WTC11 (cell line): ENCODE measurements at regions not wholly inside any gene's neighbourhood (a gene's known extent, or its start where the extent isn't known, plus 50 kb on each side); places are given as distances from the start of the nearest gene placed in this dataset.
A peak's percentile ranks its signal among the peaks of the same experiment; 100 is the strongest.

Experiments used
- ATAC-seq: fragments of 200-7000 bp; cut with Tn5 transposase; 2 replicates; pipeline ENCODE4 v1.10.0; 2021; ENCODE audit warnings: mild to moderate bottlenecking, moderate library complexity
- CTCF ChIA-PET: fragments of 300-600 bp; sonication (Branson Sonifier 250); formaldehyde crosslinking; loops from one replicate; lab custom pipeline; 2021; ENCODE audit warnings: antibody characterized with exemption; lab: Charles Lee
- POLR2A ChIA-PET: fragments of 350-600 bp; sonication (Branson Sonifier 250); formaldehyde crosslinking; loops from one replicate; lab custom pipeline; 2021; ENCODE audit warnings: antibody characterized with exemption; lab: Charles Lee
- DNase-seq: peaks from one replicate; pipeline ENCODE4 v3.0.0; 2021; ENCODE audit warnings: low spot score
- H3K27ac Mint-ChIP-seq: 2 replicates; pipeline ENCODE4 v1.8.0; 2021; ENCODE audit warnings: mixed read lengths
- H3K27me3 Mint-ChIP-seq: 2 replicates; pipeline ENCODE4 v1.8.0; 2021; ENCODE audit warnings: low read depth, mild to moderate bottlenecking, moderate library complexity, mixed read lengths
- H3K36me3 Mint-ChIP-seq: 2 replicates; pipeline ENCODE4 v1.8.0; 2021; ENCODE audit warnings: mixed read lengths
- H3K4me1 Mint-ChIP-seq: 2 replicates; pipeline ENCODE4 v1.8.0; 2022; ENCODE audit warnings: mixed read lengths
- H3K4me3 Mint-ChIP-seq: 2 replicates; pipeline ENCODE4 v1.8.0; 2021; ENCODE audit warnings: mild to moderate bottlenecking, moderate library complexity, mixed read lengths
- H3K9me3 Mint-ChIP-seq: 2 replicates; pipeline ENCODE4 v1.8.0; 2021; ENCODE audit warnings: mixed read lengths
- CBFB ChIP-seq: sonication (generic); formaldehyde crosslinking; IDR thresholded peaks from 2 replicates; pipeline ENCODE4 v1.8.1; 2022; ENCODE audit warnings: mild to moderate bottlenecking, low read depth, missing genetic modification reagents
- CREM ChIP-seq: sonication (generic); formaldehyde crosslinking; IDR thresholded peaks from 2 replicates; pipeline ENCODE4 v1.8.1; 2022; ENCODE audit warnings: mild to moderate bottlenecking, missing genetic modification reagents, moderate library complexity
- FOXP1 ChIP-seq: sonication (generic); formaldehyde crosslinking; IDR thresholded peaks from 2 replicates; pipeline ENCODE4 v1.8.0; 2022; ENCODE audit warnings: missing genetic modification reagents, mild to moderate bottlenecking, moderate library complexity, borderline replicate concordance
- GABPB1 ChIP-seq: sonication (generic); formaldehyde crosslinking; IDR thresholded peaks from 2 replicates; pipeline ENCODE4 v1.8.1; 2023; ENCODE audit warnings: mild to moderate bottlenecking, missing genetic modification reagents
- GRHL2 ChIP-seq: fragments of 250-450 bp; sonication (Bioruptor Pico); IDR thresholded peaks from 2 replicates; pipeline ENCODE4 v1.8.0; 2022; ENCODE audit warnings: mild to moderate bottlenecking, moderate library complexity; ENCODE audit not compliant: insufficient replicate concordance, severe bottlenecking
- HMGA2 ChIP-seq: fragments of 250-450 bp; sonication (Bioruptor Pico); IDR thresholded peaks from 2 replicates; pipeline ENCODE4 v1.4.0; 2021; ENCODE audit warnings: mild to moderate bottlenecking, moderate library complexity
- JAZF1 ChIP-seq: fragments of 250-450 bp; sonication (Bioruptor Pico); IDR thresholded peaks from 2 replicates; pipeline ENCODE4 v1.9.0; 2021; ENCODE audit warnings: moderate library complexity, mild to moderate bottlenecking, inconsistent platforms
- JUN ChIP-seq: sonication (generic); formaldehyde crosslinking; IDR thresholded peaks from 2 replicates; pipeline ENCODE4 v1.8.0; 2023; ENCODE audit warnings: mild to moderate bottlenecking, missing genetic modification reagents
- MXD4 ChIP-seq: fragments of 250-450 bp; sonication (Bioruptor Pico); IDR thresholded peaks from 2 replicates; pipeline ENCODE4 v1.8.0; 2021; ENCODE audit warnings: mild to moderate bottlenecking, moderate library complexity, borderline replicate concordance
- TEAD1 ChIP-seq: sonication (generic); formaldehyde crosslinking; IDR thresholded peaks from 2 replicates; pipeline ENCODE4 v1.8.0; 2022; ENCODE audit warnings: mild to moderate bottlenecking, missing genetic modification reagents
- TEAD4 ChIP-seq: sonication (generic); formaldehyde crosslinking; IDR thresholded peaks from 2 replicates; pipeline ENCODE4 v1.8.0; 2022; ENCODE audit warnings: mild to moderate bottlenecking, missing genetic modification reagents
- ZNF138 ChIP-seq: sonication (generic); formaldehyde crosslinking; conservative IDR thresholded peaks from 2 replicates; pipeline ENCODE4 v1.8.1; 2022; ENCODE audit warnings: mild to moderate bottlenecking, moderate library complexity, missing genetic modification reagents
- ZNF317 ChIP-seq: sonication (generic); formaldehyde crosslinking; IDR thresholded peaks from 2 replicates; pipeline ENCODE4 v1.8.1; 2023; ENCODE audit warnings: low read depth, mild to moderate bottlenecking, moderate library complexity, missing genetic modification reagents, borderline replicate concordance
- ZNF416 ChIP-seq: fragments of 250-450 bp; sonication (Bioruptor Pico); IDR thresholded peaks from 2 replicates; pipeline ENCODE4 v1.9.0; 2021; ENCODE audit warnings: mild to moderate bottlenecking, inconsistent platforms
- ZNF423 ChIP-seq: fragments of 250-450 bp; sonication (Bioruptor Pico); IDR thresholded peaks from 2 replicates; pipeline ENCODE4 v2.1.2; 2022; ENCODE audit warnings: mild to moderate bottlenecking, moderate library complexity
- TF ChIP-seq, protein P1 (sequence below): sonication (generic); formaldehyde crosslinking; IDR thresholded peaks from 2 replicates; pipeline ENCODE4 v1.8.0; 2022; ENCODE audit warnings: mild to moderate bottlenecking, missing genetic modification reagents
- TF ChIP-seq, protein P2 (sequence below): sonication (generic); formaldehyde crosslinking; IDR thresholded peaks from 2 replicates; pipeline ENCODE4 v1.8.0; 2022; ENCODE audit warnings: mild to moderate bottlenecking, missing genetic modification reagents
- TF ChIP-seq, protein P3 (sequence below): fragments of 250-450 bp; sonication (Bioruptor Pico); IDR thresholded peaks from 2 replicates; pipeline ENCODE4 v1.8.0; 2021; ENCODE audit warnings: mild to moderate bottlenecking
- TF ChIP-seq, protein P4 (sequence below): sonication (generic); formaldehyde crosslinking; IDR thresholded peaks from 2 replicates; pipeline ENCODE4 v1.8.0; 2022; ENCODE audit warnings: mild to moderate bottlenecking, missing genetic modification reagents
- TF ChIP-seq, protein P5 (sequence below): fragments of 250-450 bp; sonication (Bioruptor Pico); IDR thresholded peaks from 2 replicates; pipeline ENCODE4 v1.9.0; 2021; ENCODE audit warnings: moderate library complexity, mild to moderate bottlenecking, inconsistent platforms, borderline replicate concordance
- TF ChIP-seq, protein P6 (sequence below): fragments of 250-450 bp; sonication (Bioruptor Pico); IDR thresholded peaks from 2 replicates; pipeline ENCODE4 v1.9.0; 2021; ENCODE audit warnings: mild to moderate bottlenecking

DNA sequence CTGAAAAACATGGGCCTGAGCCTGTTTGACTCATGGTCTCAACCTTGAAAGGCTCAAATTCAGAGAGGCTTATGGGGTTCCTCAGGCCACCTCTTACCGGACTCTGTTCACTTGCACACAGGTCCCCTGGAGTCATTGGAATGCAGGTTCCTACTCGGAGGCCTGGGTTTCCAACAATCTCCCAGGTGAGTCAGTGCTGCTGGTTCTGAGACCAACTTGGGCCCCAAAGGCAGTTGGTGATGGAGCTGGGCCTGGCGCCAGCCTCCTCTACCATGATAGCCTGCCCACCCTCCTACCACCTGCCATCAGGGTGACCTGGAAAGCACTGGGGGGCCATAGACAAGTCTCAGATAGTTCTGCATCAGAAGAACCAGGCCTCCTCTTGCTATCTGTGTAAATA is 188.4 kb downstream of the RGS3 start:
- Mint-ChIP-seq H3K36me3 (no peaks in the 10 kb centered on the region), H3K4me1 (peaks cover 18% of the 10 kb centered on the region), H3K27ac (no peak overlapping the region), H3K9me3 (no peaks in the 10 kb centered on the region)
- POLR2A ChIA-PET = no interaction called here
- TF ChIP-seq, protein P1, sequence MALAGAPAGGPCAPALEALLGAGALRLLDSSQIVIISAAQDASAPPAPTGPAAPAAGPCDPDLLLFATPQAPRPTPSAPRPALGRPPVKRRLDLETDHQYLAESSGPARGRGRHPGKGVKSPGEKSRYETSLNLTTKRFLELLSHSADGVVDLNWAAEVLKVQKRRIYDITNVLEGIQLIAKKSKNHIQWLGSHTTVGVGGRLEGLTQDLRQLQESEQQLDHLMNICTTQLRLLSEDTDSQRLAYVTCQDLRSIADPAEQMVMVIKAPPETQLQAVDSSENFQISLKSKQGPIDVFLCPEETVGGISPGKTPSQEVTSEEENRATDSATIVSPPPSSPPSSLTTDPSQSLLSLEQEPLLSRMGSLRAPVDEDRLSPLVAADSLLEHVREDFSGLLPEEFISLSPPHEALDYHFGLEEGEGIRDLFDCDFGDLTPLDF (CRISPR knock-in tag) = no peak
- TF ChIP-seq, protein P2, sequence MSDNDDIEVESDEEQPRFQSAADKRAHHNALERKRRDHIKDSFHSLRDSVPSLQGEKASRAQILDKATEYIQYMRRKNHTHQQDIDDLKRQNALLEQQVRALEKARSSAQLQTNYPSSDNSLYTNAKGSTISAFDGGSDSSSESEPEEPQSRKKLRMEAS = no peak
- TF ChIP-seq JUN (CRISPR knock-in tag) (no peak), ZNF423 (CRISPR knock-in tag) (no peak), CREM (CRISPR knock-in tag) (no peak), GABPB1 (no peak), ZNF416 (no peak), GRHL2 (CRISPR knock-in tag) (no peak), ZNF317 (no peak), CBFB (CRISPR knock-in tag) (no peak), ZNF138 (CRISPR knock-in tag) (no peak), FOXP1 (CRISPR knock-in tag) (no peak)
- TF ChIP-seq, protein P3, sequence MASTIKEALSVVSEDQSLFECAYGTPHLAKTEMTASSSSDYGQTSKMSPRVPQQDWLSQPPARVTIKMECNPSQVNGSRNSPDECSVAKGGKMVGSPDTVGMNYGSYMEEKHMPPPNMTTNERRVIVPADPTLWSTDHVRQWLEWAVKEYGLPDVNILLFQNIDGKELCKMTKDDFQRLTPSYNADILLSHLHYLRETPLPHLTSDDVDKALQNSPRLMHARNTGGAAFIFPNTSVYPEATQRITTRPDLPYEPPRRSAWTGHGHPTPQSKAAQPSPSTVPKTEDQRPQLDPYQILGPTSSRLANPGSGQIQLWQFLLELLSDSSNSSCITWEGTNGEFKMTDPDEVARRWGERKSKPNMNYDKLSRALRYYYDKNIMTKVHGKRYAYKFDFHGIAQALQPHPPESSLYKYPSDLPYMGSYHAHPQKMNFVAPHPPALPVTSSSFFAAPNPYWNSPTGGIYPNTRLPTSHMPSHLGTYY = no peak
- TF ChIP-seq, protein P4, sequence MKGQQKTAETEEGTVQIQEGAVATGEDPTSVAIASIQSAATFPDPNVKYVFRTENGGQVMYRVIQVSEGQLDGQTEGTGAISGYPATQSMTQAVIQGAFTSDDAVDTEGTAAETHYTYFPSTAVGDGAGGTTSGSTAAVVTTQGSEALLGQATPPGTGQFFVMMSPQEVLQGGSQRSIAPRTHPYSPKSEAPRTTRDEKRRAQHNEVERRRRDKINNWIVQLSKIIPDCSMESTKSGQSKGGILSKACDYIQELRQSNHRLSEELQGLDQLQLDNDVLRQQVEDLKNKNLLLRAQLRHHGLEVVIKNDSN = no peak
- TF ChIP-seq, all 79 proteins: peak for 0
- Mint-ChIP-seq H3K27me3 (peaks cover 55% of the 10 kb centered on the region), H3K4me3 (no peak overlapping the region)
- DNase-seq (no peak), ATAC-seq (no peak)
- CTCF ChIA-PET = interaction anchor here (0.9 to 11.3 kb wide), 3 partner anchors 57 to 503 kb away, joined by 3 to 962 read pairs (median 3); no protein-coding TSS in a partner anchor

DNA sequence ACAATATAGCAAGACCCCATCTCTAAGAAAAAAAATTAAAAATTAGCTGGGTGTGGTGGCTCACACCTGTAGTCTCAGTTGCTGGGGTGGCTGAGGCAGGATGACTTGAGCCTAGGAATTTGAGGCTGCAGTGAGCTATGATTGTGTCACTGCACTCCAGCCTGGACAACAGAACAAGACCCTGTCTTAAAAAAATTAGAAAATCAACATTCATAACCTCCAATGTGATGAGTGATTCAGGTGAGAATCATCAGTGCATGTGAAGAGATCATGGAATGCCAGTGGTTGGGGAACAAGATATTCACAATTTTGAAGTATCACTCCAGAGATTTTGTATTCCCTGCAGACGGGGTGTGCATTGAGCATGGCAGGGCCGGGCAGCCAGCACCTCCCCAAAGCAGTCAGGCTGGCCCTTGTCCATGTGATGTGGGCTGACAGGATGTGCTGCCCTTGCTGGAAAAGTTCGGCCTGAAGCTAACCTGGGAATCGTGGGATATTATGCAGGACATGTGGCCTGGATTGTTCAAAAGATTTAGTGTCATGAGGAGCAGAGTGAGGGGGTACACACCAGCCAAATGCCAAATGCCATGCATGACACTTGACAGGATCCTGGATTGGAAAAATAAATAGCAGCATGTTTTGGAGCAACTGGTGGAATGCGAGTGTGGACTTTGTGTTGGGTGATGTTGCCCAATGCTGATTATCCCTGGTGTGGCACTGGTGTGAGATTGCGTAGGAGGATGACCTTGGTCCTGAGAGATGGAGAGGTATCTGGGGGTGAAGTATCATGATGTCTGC is 189.0 kb downstream of the RGS3 start:
- CTCF ChIA-PET = interaction anchor here (0.6 to 11.3 kb wide), 4 partner anchors 27 to 502 kb away, joined by 3 to 962 read pairs (median 3); no protein-coding TSS in a partner anchor
- Mint-ChIP-seq H3K36me3 (no peaks in the 10 kb centered on the region), H3K9me3 (no peaks in the 10 kb centered on the region), H3K27me3 (peaks cover 48% of the 10 kb centered on the region), H3K4me3 (no peak overlapping the region), H3K4me1 (peaks cover 23% of the 10 kb centered on the region), H3K27ac (no peak overlapping the region)
- POLR2A ChIA-PET = no interaction called here
- TF ChIP-seq MXD4 (CRISPR knock-in tag) (no peak), GABPB1 (peak; percentile 90)
- no peak for DNase-seq
- no peak for ATAC-seq

DNA sequence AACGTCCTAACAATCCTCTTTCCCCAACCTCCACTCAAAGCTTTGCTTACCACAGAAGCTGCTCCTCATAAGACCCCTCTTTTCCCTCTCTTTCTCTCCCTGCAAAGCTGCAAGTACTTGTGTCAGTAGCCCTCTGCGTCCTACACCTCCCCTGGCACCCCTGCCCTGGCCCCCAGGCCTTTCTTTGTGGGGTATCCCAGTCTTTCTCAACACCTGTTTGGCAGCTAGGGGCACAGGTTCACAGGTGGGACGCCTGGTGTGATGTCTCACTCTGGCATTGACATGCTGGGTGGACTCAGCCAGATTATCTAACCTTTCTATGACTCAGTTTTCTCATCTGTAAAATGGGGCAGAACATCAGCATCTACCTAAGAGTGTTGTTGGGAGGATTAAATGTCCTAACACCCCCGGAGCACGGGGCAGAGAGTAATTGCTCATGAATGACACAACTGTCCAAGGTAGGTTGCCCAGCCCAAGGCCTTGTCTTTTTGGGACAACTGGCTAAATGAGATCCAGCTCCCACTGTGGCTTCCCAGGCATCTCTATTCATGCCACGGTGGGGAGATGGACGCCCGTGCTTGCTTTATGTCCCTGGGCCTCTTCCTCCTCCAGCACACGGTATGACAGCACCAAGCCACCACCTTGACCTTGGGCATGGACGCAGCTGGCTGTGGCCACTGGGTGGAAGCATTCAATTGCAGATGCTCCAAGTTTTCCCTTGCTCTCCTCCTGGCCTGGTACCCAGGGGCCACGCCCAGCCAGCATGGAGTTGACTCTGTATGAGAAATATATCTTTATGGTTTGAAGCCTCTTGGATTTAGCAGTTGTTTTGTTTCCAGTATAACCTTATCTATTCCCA is 190.4 kb downstream of the RGS3 start:
- H3K4me1 Mint-ChIP-seq = peaks cover 25% of the 10 kb centered on the region
- ATAC-seq = no peak
- TF ChIP-seq, protein P5, sequence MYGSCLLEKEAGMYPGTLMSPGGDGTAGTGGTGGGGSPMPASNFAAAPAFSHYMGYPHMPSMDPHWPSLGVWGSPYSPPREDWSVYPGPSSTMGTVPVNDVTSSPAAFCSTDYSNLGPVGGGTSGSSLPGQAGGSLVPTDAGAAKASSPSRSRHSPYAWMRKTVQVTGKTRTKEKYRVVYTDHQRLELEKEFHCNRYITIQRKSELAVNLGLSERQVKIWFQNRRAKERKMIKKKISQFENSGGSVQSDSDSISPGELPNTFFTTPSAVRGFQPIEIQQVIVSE (CRISPR knock-in tag) = no peak
- TF ChIP-seq HMGA2 (CRISPR knock-in tag) (no peak), TEAD4 (CRISPR knock-in tag) (no peak), JAZF1 (CRISPR knock-in tag) (no peak), TEAD1 (CRISPR knock-in tag) (no peak)
- TF ChIP-seq, protein P2 = no peak
- TF ChIP-seq, protein P6, sequence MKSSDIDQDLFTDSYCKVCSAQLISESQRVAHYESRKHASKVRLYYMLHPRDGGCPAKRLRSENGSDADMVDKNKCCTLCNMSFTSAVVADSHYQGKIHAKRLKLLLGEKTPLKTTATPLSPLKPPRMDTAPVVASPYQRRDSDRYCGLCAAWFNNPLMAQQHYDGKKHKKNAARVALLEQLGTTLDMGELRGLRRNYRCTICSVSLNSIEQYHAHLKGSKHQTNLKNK = no peak
- TF ChIP-seq, all 79 proteins: peak for 0
- Mint-ChIP-seq H3K36me3 (no peaks in the 10 kb centered on the region), H3K9me3 (no peaks in the 10 kb centered on the region), H3K27ac (no peak overlapping the region), H3K27me3 (peaks cover 34% of the 10 kb centered on the region), H3K4me3 (no peak overlapping the region)
- POLR2A ChIA-PET = interaction anchor here (1.1 to 1.6 kb wide), 3 partner anchors 31 to 62 kb away, joined by 3 to 5 read pairs (median 4); no protein-coding TSS in a partner anchor
- DNase-seq = no peak
- CTCF ChIA-PET = interaction anchor here (0.6 to 11.3 kb wide), 17 partner anchors 14 to 305 kb away, joined by 3 to 962 read pairs (median 8); partner anchors contain the start of genes ALAD and BSPRY
